ENCODE measurements at regions not wholly inside any gene's neighbourhood (a gene's known extent, or its start where the extent isn't known, plus 50 kb on each side); places are given as distances from the start of the nearest gene placed in this dataset.

DNA sequence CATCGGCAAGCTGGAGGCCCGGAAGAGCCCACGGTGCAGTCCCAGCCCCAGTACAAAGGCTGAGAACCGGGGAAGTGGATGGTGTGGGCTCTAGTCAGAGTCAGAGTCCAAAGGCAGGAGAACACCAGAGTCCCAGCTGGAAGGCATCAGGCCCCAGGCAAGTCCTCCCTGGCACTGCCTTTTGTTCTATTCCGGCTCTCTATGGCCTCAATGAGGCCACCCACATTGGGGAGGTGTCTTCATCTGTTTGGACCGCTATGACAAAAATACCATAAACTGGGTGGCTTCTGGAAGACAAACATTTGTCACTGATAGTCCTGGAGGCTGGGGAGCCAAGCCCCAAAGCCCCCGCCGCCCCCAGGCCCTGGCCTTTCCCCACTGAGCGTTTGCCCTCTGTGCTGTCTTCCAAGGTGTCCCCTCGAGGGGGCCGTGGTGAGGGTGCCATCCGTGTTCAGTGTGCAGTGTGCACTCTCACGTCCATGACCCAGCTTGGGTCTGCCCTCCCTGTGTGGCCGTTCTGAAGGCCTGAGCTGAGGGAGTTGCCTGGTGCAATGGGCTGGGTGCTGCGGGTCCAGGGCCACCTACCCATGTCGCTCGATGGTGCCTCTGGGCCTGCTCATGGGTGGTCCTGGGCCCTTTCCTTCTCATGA lies 99.1 kb upstream of the PPP1R26 start:
- TF ChIP-seq, protein P1, sequence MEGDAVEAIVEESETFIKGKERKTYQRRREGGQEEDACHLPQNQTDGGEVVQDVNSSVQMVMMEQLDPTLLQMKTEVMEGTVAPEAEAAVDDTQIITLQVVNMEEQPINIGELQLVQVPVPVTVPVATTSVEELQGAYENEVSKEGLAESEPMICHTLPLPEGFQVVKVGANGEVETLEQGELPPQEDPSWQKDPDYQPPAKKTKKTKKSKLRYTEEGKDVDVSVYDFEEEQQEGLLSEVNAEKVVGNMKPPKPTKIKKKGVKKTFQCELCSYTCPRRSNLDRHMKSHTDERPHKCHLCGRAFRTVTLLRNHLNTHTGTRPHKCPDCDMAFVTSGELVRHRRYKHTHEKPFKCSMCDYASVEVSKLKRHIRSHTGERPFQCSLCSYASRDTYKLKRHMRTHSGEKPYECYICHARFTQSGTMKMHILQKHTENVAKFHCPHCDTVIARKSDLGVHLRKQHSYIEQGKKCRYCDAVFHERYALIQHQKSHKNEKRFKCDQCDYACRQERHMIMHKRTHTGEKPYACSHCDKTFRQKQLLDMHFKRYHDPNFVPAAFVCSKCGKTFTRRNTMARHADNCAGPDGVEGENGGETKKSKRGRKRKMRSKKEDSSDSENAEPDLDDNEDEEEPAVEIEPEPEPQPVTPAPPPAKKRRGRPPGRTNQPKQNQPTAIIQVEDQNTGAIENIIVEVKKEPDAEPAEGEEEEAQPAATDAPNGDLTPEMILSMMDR (IDR thresholded peaks at IDR 0.05), result no peak
- TF ChIP-seq POLR2AphosphoS5 (IDR thresholded peaks at IDR 0.05), result no peak

Data from breast epithelium (tissue), 3 donors.